ENCODE measurements at regions not wholly inside any gene's neighbourhood (a gene's known extent, or its start where the extent isn't known, plus 50 kb on each side); places are given as distances from the start of the nearest gene placed in this dataset.

DNA sequence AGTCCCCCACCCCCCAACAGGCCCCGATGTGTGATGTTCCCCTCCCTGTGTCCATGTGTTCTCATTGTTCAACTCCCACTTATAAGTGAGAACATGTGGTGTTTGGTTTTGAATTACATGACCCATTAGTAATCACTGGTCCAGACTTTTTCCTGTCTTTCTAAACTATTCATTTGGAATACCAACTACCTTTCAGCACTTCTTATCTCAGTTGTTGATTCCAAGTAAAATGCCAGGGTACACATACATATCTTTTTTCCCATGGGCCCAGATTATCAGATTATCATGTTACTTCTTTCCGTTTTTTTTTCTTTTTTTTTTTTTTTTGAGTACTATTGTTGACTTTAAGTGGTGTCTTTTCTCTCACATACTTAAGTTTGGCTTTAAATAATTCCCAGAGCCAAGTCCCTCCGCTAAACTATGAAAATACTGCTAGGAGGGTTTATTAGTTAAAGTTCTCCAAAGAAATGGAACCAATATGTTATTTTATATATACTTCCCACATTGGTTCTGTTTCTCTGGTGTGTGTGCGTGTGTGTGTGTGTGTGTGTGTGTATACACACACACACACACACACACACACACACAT lies 389.3 kb downstream of the IRS1 start:
- Histone ChIP-seq H3K36me3 (no peaks in the 10 kb centered on the region), H3K4me1 (peaks cover 0 to 10% (median 0%) of the 10 kb centered on the region in 9 donors), H3K9me3 (no peaks in the 10 kb centered on the region), H3K27ac (no peak overlapping the region), H3K27me3 (no peaks in the 10 kb centered on the region), H3K4me3 (no peak overlapping the region)
- TF ChIP-seq, protein P1, sequence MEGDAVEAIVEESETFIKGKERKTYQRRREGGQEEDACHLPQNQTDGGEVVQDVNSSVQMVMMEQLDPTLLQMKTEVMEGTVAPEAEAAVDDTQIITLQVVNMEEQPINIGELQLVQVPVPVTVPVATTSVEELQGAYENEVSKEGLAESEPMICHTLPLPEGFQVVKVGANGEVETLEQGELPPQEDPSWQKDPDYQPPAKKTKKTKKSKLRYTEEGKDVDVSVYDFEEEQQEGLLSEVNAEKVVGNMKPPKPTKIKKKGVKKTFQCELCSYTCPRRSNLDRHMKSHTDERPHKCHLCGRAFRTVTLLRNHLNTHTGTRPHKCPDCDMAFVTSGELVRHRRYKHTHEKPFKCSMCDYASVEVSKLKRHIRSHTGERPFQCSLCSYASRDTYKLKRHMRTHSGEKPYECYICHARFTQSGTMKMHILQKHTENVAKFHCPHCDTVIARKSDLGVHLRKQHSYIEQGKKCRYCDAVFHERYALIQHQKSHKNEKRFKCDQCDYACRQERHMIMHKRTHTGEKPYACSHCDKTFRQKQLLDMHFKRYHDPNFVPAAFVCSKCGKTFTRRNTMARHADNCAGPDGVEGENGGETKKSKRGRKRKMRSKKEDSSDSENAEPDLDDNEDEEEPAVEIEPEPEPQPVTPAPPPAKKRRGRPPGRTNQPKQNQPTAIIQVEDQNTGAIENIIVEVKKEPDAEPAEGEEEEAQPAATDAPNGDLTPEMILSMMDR (IDR thresholded peaks at IDR 0.05): no peak
- DNase-seq: no peak
- ATAC-seq: peak in 1 of 8 donors; percentile 44
- 53 to 56% methylated on average over 4 of the region's 4 CpGs for WGBS, 2 donors
- intact Hi-C loops (cut with DNase I): no loop called here

DNA sequence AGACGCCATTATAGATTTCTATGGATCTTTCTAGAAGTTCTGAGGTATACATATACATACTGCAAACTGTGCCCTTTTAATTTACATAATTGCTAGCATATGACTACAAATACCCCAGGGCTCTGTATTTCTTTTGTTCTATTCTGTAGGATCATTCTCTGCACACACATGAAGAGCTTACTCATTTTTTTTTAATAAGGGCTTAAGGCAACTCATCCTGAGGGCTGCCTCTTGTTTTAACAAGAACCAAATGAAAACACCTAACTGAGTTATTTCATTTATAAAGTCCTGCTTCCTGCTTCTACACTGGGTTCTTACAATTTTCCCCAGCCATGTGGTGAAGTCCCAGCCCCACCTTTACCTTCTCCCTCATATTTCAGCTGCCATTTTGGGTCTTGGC lies 390.5 kb downstream of the IRS1 start:
- DNase-seq: no peak
- no peak overlapping the region for H3K27ac ChIP-seq
- H3K9me3 ChIP-seq: no peaks in the 10 kb centered on the region
- H3K27me3 ChIP-seq: no peaks in the 10 kb centered on the region
- H3K36me3 ChIP-seq: no peaks in the 10 kb centered on the region
- no peak overlapping the region for H3K4me3 ChIP-seq
- TF ChIP-seq, protein P1 (IDR thresholded peaks at IDR 0.05): no peak
- intact Hi-C loops (cut with DNase I): no loop called here
- peaks cover 0 to 10% (median 0%) of the 10 kb centered on the region in 9 donors for H3K4me1 ChIP-seq
- no peak for ATAC-seq
- 84 to 91% methylated on average over 1 of the region's 1 CpG for WGBS, 2 donors

DNA sequence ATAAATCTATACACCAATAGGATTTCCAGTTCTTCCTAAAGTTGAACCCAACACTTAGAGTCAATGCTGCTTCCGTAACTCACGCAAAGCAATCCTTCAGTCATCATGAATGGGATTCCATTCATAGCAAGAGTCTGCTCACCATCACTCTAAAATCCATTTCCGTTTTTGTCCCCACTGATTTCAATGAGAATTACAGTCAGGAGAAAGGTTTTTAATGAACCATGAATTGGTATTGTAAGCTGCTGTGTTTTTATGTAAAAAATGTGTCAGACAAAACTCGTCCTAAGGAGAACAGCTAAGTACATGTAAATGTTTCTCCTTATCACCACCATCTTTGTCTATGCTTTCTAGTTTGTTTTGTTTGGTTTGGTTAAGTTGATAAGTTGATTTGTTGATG lies 391.5 kb downstream of the IRS1 start:
- H3K27ac ChIP-seq: no peak overlapping the region
- no peak overlapping the region for H3K4me3 ChIP-seq
- TF ChIP-seq, protein P1 (IDR thresholded peaks at IDR 0.05): no peak
- intact Hi-C loops (cut with DNase I): no loop called here
- 78 to 83% methylated on average over 4 of the region's 4 CpGs for WGBS, 2 donors
- ATAC-seq (no peak), DNase-seq (no peak)
- no peaks in the 10 kb centered on the region for H3K36me3 ChIP-seq
- H3K4me1 ChIP-seq: peaks cover 0 to 4% (median 0%) of the 10 kb centered on the region in 9 donors
- no peaks in the 10 kb centered on the region for H3K9me3 ChIP-seq
- H3K27me3 ChIP-seq: no peaks in the 10 kb centered on the region

DNA sequence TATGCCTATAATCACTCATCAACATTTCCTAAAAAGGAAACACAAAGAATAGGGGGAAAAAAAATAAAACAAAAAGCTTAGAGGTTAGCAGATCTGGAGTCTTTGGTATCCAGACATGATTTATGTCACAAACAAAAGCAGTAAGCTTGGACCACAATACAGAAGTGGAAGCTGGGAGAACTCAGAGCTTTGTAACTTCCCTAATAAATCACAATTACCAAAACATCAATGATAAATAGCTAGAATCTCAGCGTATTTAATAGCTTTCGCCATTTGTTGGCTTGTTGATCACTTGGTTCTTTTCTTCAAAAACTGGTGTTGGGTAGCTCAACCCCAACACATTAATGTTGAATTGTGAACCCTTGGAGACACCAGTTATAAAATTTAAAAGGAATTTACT lies 392.5 kb downstream of the IRS1 start:
- DNase-seq: no peak
- H3K4me1 ChIP-seq: peaks cover 0 to 4% (median 0%) of the 10 kb centered on the region in 9 donors
- no peak overlapping the region for H3K27ac ChIP-seq
- intact Hi-C loops (cut with DNase I): no loop called here
- TF ChIP-seq, protein P1 (IDR thresholded peaks at IDR 0.05): no peak
- H3K4me3 ChIP-seq: no peak overlapping the region
- ATAC-seq: no peak
- WGBS, 2 donors: 85 to 87% methylated on average over 2 of the region's 2 CpGs
- no peaks in the 10 kb centered on the region for H3K36me3 ChIP-seq
- H3K27me3 ChIP-seq: no peaks in the 10 kb centered on the region
- H3K9me3 ChIP-seq: no peaks in the 10 kb centered on the region
